ENCODE measurements at regions not wholly inside any gene's neighbourhood (a gene's known extent, or its start where the extent isn't known, plus 50 kb on each side); places are given as distances from the start of the nearest gene placed in this dataset.

DNA sequence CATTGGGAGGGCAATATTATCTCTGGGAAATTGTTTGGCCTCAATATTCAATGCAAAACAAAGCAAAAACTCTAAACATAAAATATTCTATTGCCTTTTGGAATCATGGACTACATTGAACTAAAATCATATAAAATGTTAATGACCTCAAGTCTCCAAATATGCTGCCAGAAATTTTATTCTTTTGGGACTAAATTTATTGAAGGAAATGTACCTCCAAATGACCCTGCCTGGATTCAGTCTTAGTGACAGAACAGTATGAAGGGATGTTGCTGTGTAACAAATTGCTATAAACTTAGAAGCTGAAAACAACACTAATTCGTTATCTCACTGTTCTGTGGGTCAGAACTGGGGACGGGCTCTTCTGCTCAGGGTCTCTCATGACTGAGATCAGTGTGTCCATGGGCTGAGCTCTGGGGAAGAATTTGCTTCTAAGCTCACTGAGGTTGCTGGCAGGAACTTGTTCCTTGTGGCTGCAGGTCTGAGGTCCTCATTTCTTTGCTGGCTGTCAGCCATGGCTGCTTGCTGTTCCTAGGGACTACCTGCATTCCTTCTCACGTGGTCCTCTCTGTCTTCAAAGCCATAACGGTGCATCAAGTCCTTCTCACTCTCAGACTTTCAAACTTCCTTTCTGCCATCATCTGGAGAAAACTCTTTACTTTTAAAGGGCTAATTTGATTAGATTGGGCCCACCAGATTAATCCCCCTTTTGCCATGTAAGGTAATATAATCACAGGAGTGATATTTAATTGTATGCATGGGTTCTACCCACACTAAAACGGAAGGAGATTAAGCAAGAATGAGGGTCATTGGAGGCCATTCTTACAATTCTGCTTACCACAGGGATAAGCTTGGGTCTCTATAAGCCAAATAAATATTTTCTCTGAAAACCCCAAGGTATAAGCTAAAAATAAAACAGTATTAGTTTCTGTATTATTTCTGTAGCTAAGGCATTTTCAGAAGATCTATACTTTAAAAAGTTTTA lies 149.0 kb downstream of the ADCYAP1 start:
- Histone ChIP-seq H3K4me1 (ENCODE audit: insufficient read depth) (no peaks in the 10 kb centered on the region), H3K36me3 (ENCODE audit: low read depth) (no peaks in the 10 kb centered on the region), H3K27me3 (replicated peaks; ENCODE audit: insufficient read depth) (no peaks in the 10 kb centered on the region), H3K4me2 (ENCODE audit: unreplicated experiment) (no peak overlapping the region), H3K79me2 (ENCODE audit: insufficient read depth) (no peaks in the 10 kb centered on the region), H3K4me3 (no peak overlapping the region), H3K9me2 (ENCODE audit: insufficient read depth) (no peaks in the 10 kb centered on the region), H3K9ac (no peak overlapping the region), H2AFZ (no peak overlapping the region), H3F3A (ENCODE audit: insufficient read depth) (no peaks in the 10 kb centered on the region), H4K20me1 (ENCODE audit: insufficient read depth) (no peaks in the 10 kb centered on the region), H3K27ac (no peak overlapping the region), H3K9me3 (ENCODE audit: low read depth) (no peaks in the 10 kb centered on the region)
- DNase-seq, result no peak
- in situ Hi-C loops (cut with MboI), result no loop called here
- WGBS, 2 experiments (ENCODE audit: low coverage in 1 of 2, low lambda C conversion rate in 2 of 2, missing lambda C conversion rate in 2 of 2), result 12 to 20% methylated on average over 5 of the region's 5 CpGs
- TF ChIP-seq EZH2phosphoT487 (IDR thresholded peaks at IDR 0.05; ENCODE audit: insufficient read depth, low read depth), result no peak
- TF ChIP-seq EZH2 (IDR thresholded peaks at IDR 0.05; ENCODE audit: insufficient read depth, poor library complexity, severe bottlenecking), result no peak

DNA sequence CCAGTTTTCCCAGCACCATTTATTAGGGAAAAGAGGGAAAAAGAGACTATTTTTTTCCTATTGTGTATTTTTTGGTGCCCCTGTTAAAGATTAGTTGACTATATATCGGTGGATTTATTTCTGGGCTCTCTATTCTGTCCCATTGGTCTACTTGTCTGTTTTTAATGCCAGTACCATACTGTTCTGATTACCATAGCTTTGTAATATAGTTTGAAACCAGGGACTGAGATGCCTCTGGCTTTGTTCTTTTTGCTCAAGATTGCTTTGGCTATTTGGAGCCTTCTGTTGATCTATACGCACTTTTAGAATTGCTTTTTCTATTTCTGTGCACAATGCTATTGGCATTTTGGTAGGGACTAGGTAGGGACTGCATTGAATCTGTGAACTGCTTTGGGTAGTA lies 151.7 kb downstream of the ADCYAP1 start:
- Histone ChIP-seq H3F3A (ENCODE audit: insufficient read depth) (no peaks in the 10 kb centered on the region), H3K9ac (no peak overlapping the region), H3K4me2 (ENCODE audit: unreplicated experiment) (no peak overlapping the region), H3K79me2 (ENCODE audit: insufficient read depth) (no peaks in the 10 kb centered on the region), H3K36me3 (ENCODE audit: low read depth) (no peaks in the 10 kb centered on the region), H3K4me1 (ENCODE audit: insufficient read depth) (no peaks in the 10 kb centered on the region), H3K9me3 (ENCODE audit: low read depth) (no peaks in the 10 kb centered on the region), H4K20me1 (ENCODE audit: insufficient read depth) (no peaks in the 10 kb centered on the region), H3K4me3 (no peak overlapping the region), H3K27ac (no peak overlapping the region), H2AFZ (no peak overlapping the region), H3K9me2 (ENCODE audit: insufficient read depth) (no peaks in the 10 kb centered on the region), H3K27me3 (replicated peaks; ENCODE audit: insufficient read depth) (no peaks in the 10 kb centered on the region)
- TF ChIP-seq EZH2 (IDR thresholded peaks at IDR 0.05; ENCODE audit: insufficient read depth, poor library complexity, severe bottlenecking) (no peak), EZH2phosphoT487 (IDR thresholded peaks at IDR 0.05; ENCODE audit: insufficient read depth, low read depth) (no peak)
- 28 to 29% methylated on average over 2 of the region's 2 CpGs for WGBS, 2 experiments (ENCODE audit: low coverage in 1 of 2, low lambda C conversion rate in 2 of 2, missing lambda C conversion rate in 2 of 2)
- in situ Hi-C loops (cut with MboI), result no loop called here
- DNase-seq, result no peak

DNA sequence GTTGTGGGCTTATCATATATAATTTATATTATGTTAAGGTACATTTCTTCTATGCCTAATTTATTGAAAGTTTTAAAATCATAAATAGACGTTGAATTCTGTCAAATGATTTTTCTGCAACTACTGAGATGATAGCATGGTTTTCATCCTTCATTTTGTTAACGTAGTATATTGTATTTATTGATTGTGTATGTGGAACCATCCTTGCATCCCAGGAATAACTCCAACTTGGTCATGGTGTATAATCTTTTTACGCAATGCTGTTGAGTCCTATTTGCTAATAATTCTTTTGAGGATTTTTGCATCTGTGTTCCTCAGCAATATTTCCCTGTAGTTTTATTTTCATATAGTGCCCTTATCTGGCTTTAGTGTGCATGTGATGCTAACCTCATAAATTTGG lies 152.7 kb downstream of the ADCYAP1 start:
- TF ChIP-seq EZH2 (IDR thresholded peaks at IDR 0.05; ENCODE audit: insufficient read depth, poor library complexity, severe bottlenecking) (no peak), EZH2phosphoT487 (IDR thresholded peaks at IDR 0.05; ENCODE audit: insufficient read depth, low read depth) (no peak)
- H3K4me1 ChIP-seq (ENCODE audit: insufficient read depth), result no peaks in the 10 kb centered on the region
- no peak overlapping the region for H3K4me3 ChIP-seq
- no peaks in the 10 kb centered on the region for H4K20me1 ChIP-seq (ENCODE audit: insufficient read depth)
- H3K9me2 ChIP-seq (ENCODE audit: insufficient read depth), result no peaks in the 10 kb centered on the region
- in situ Hi-C loops (cut with MboI), result no loop called here
- no peaks in the 10 kb centered on the region for H3K36me3 ChIP-seq (ENCODE audit: low read depth)
- H3K9me3 ChIP-seq (ENCODE audit: low read depth), result no peaks in the 10 kb centered on the region
- no peak overlapping the region for H3K9ac ChIP-seq
- no peak for DNase-seq
- 30% methylated on average over 3 of the region's 3 CpGs for WGBS, 2 experiments (ENCODE audit: low coverage in 1 of 2, low lambda C conversion rate in 2 of 2, missing lambda C conversion rate in 2 of 2)
- no peaks in the 10 kb centered on the region for H3K27me3 ChIP-seq (replicated peaks; ENCODE audit: insufficient read depth)
- no peak overlapping the region for H3K27ac ChIP-seq
- H3K79me2 ChIP-seq (ENCODE audit: insufficient read depth), result no peaks in the 10 kb centered on the region
- no peak overlapping the region for H2AFZ ChIP-seq
- no peaks in the 10 kb centered on the region for H3F3A ChIP-seq (ENCODE audit: insufficient read depth)
- no peak overlapping the region for H3K4me2 ChIP-seq (ENCODE audit: unreplicated experiment)

DNA sequence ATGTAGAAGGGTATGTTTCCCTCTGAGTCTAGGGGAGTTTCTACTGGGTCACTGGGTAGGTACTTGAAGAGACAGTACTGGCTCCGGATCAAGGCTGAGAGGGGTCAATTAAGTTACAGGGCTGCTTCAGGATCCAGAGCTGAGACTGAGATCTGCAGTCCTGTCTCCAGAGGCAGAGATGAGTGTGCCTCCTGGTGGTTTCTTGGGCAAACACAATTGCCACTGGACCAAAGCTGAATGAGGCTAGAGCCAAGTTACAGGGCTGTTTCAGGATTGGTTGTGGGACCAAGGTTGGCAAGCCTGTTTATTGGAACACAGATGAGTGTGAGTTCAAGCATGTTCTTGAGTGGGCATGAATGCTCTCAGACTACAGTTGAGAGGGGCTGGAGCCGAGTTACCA lies 157.9 kb downstream of the ADCYAP1 start:
- DNase-seq, result peak; percentile 4
- H3K9me2 ChIP-seq (ENCODE audit: insufficient read depth), result no peaks in the 10 kb centered on the region
- H3K9ac ChIP-seq, result no peak overlapping the region
- no peaks in the 10 kb centered on the region for H4K20me1 ChIP-seq (ENCODE audit: insufficient read depth)
- H3K36me3 ChIP-seq (ENCODE audit: low read depth), result no peaks in the 10 kb centered on the region
- H2AFZ ChIP-seq, result no peak overlapping the region
- no peak overlapping the region for H3K4me2 ChIP-seq (ENCODE audit: unreplicated experiment)
- no peaks in the 10 kb centered on the region for H3K4me1 ChIP-seq (ENCODE audit: insufficient read depth)
- H3F3A ChIP-seq (ENCODE audit: insufficient read depth), result no peaks in the 10 kb centered on the region
- no peak overlapping the region for H3K4me3 ChIP-seq
- in situ Hi-C loops (cut with MboI), result no loop called here
- no peaks in the 10 kb centered on the region for H3K9me3 ChIP-seq (ENCODE audit: low read depth)
- H3K27ac ChIP-seq, result no peak overlapping the region
- no peaks in the 10 kb centered on the region for H3K79me2 ChIP-seq (ENCODE audit: insufficient read depth)
- 0 to 8% methylated on average over 2 of the region's 2 CpGs for WGBS, 2 experiments (ENCODE audit: low coverage in 1 of 2, low lambda C conversion rate in 2 of 2, missing lambda C conversion rate in 2 of 2)
- TF ChIP-seq EZH2phosphoT487 (IDR thresholded peaks at IDR 0.05; ENCODE audit: insufficient read depth, low read depth) (no peak), EZH2 (IDR thresholded peaks at IDR 0.05; ENCODE audit: insufficient read depth, poor library complexity, severe bottlenecking) (no peak)
- H3K27me3 ChIP-seq (replicated peaks; ENCODE audit: insufficient read depth), result no peaks in the 10 kb centered on the region
